ENCODE measurements at regions not wholly inside any gene's neighbourhood (a gene's known extent, or its start where the extent isn't known, plus 50 kb on each side); places are given as distances from the start of the nearest gene placed in this dataset.

- no peak overlapping the region for H2AFZ ChIP-seq (ENCODE audit: insufficient read depth, low read depth, low read length, poor library complexity, severe bottlenecking)
- no peaks in the 10 kb centered on the region for H3K79me2 ChIP-seq (ENCODE audit: control insufficient read depth, insufficient read depth, low read length)
- no peaks in the 10 kb centered on the region for H3K4me1 Mint-ChIP-seq
- TF ChIP-seq EZH2 (IDR thresholded peaks at IDR 0.05; ENCODE audit: borderline replicate concordance, insufficient read depth, low read depth, low read length, poor library complexity, severe bottlenecking): no peak
- no peak for TF ChIP-seq CTCF (IDR thresholded peaks at IDR 0.05)
- no peak overlapping the region for H3K4me3 Mint-ChIP-seq
- H3K27ac Mint-ChIP-seq: no peak overlapping the region
- no peaks in the 10 kb centered on the region for H3K9me3 Mint-ChIP-seq (ENCODE audit: insufficient read depth)
- H3K9me3 ChIP-seq (ENCODE audit: control extremely low read depth in 1 of 3, control insufficient read depth in 2 of 3, insufficient read depth in 1 of 3, low read length in 2 of 3): no peaks in the 10 kb centered on the region
- ChIA-PET CTCF (no interaction called here), POLR2A (no interaction called here)
- no peaks in the 10 kb centered on the region for H3K27me3 ChIP-seq (replicated peaks in 1 of 4; ENCODE audit: control extremely low read depth in 1 of 4, control insufficient read depth in 3 of 4, insufficient read depth in 4 of 4, low read length in 3 of 4)
- intact Hi-C loops (cut with micrococcal nuclease): no loop called here
- H3K4me2 ChIP-seq (replicated peaks; ENCODE audit: low read depth, low read length, poor library complexity, severe bottlenecking): no peak overlapping the region
- no peaks in the 10 kb centered on the region for H4K20me1 ChIP-seq (ENCODE audit: control insufficient read depth, insufficient read depth, low read length, poor library complexity, severe bottlenecking)
- H3K36me3 ChIP-seq (replicated peaks in 1 of 2; ENCODE audit: control extremely low read depth in 1 of 2, control insufficient read depth in 1 of 2, extremely low read depth in 1 of 2, insufficient read depth in 2 of 2, low read length in 1 of 2): no peaks in the 10 kb centered on the region
- ATAC-seq (ENCODE audit: low read depth) (no peak), DNase-seq (no peak)
- H3K4me1 ChIP-seq (ENCODE audit: control insufficient read depth in 2 of 2, insufficient read depth in 2 of 2, low read length in 2 of 2): no peaks in the 10 kb centered on the region
- H3K27me3 Mint-ChIP-seq: no peaks in the 10 kb centered on the region
- H3K27ac ChIP-seq (ENCODE audit: low read length in 2 of 2): no peak overlapping the region
- no peak overlapping the region for H3K4me3 ChIP-seq (ENCODE audit: control extremely low read depth in 1 of 5, extremely low read depth in 1 of 5, insufficient read depth in 1 of 5, low read depth in 2 of 5, low read length in 4 of 5)
- H3K9ac ChIP-seq (ENCODE audit: low read length): no peak overlapping the region
- WGBS (ENCODE audit: insufficient coverage): no CpG with 5 or more reads among the region's 2 CpGs
Observed at GRCh38 chr12:77342253-77342652, 276.9 kb upstream of the E2F7 start.

GRCh38 chr12:77339610-77340009, 274.2 kb upstream of the E2F7 start:
- no peaks in the 10 kb centered on the region for H3K27me3 ChIP-seq (replicated peaks in 1 of 4; ENCODE audit: control extremely low read depth in 1 of 4, control insufficient read depth in 3 of 4, insufficient read depth in 4 of 4, low read length in 3 of 4)
- no peak overlapping the region for H3K27ac Mint-ChIP-seq
- no peak overlapping the region for H2AFZ ChIP-seq (ENCODE audit: insufficient read depth, low read depth, low read length, poor library complexity, severe bottlenecking)
- H3K4me3 Mint-ChIP-seq: no peak overlapping the region
- no peaks in the 10 kb centered on the region for H3K36me3 ChIP-seq (replicated peaks in 1 of 2; ENCODE audit: control extremely low read depth in 1 of 2, control insufficient read depth in 1 of 2, extremely low read depth in 1 of 2, insufficient read depth in 2 of 2, low read length in 1 of 2)
- no CpG with 5 or more reads among the region's 1 CpG for WGBS (ENCODE audit: insufficient coverage)
- H3K27ac ChIP-seq (ENCODE audit: low read length in 2 of 2): no peak overlapping the region
- intact Hi-C loops (cut with micrococcal nuclease): no loop called here
- H4K20me1 ChIP-seq (ENCODE audit: control insufficient read depth, insufficient read depth, low read length, poor library complexity, severe bottlenecking): no peaks in the 10 kb centered on the region
- H3K4me3 ChIP-seq (ENCODE audit: control extremely low read depth in 1 of 5, extremely low read depth in 1 of 5, insufficient read depth in 1 of 5, low read depth in 2 of 5, low read length in 4 of 5): no peak overlapping the region
- H3K27me3 Mint-ChIP-seq: no peaks in the 10 kb centered on the region
- no peaks in the 10 kb centered on the region for H3K79me2 ChIP-seq (ENCODE audit: control insufficient read depth, insufficient read depth, low read length)
- CTCF ChIA-PET: interaction anchor here (1.1 kb wide), 1 partner anchor 17 kb away, joined by 4 read pairs; no protein-coding TSS in a partner anchor
- DNase-seq (no peak), ATAC-seq (ENCODE audit: low read depth) (no peak)
- no peaks in the 10 kb centered on the region for H3K4me1 ChIP-seq (ENCODE audit: control insufficient read depth in 2 of 2, insufficient read depth in 2 of 2, low read length in 2 of 2)
- no peak for TF ChIP-seq CTCF (IDR thresholded peaks at IDR 0.05)
- no peak for TF ChIP-seq EZH2 (IDR thresholded peaks at IDR 0.05; ENCODE audit: borderline replicate concordance, insufficient read depth, low read depth, low read length, poor library complexity, severe bottlenecking)
- H3K4me2 ChIP-seq (replicated peaks; ENCODE audit: low read depth, low read length, poor library complexity, severe bottlenecking): no peak overlapping the region
- H3K9me3 Mint-ChIP-seq (ENCODE audit: insufficient read depth): no peaks in the 10 kb centered on the region
- H3K4me1 Mint-ChIP-seq: no peaks in the 10 kb centered on the region
- H3K9ac ChIP-seq (ENCODE audit: low read length): no peak overlapping the region
- POLR2A ChIA-PET: no interaction called here
- H3K9me3 ChIP-seq (ENCODE audit: control extremely low read depth in 1 of 3, control insufficient read depth in 2 of 3, insufficient read depth in 1 of 3, low read length in 2 of 3): no peaks in the 10 kb centered on the region
